GM12878 (cell line): ENCODE measurements at regions not wholly inside any gene's neighbourhood (a gene's known extent, or its start where the extent isn't known, plus 50 kb on each side); places are given as distances from the start of the nearest gene placed in this dataset.

Experiments used
- ATAC-seq: fragments of 200-7000 bp; cut with Tn5 transposase; 3 replicates; pipeline ENCODE4 v1.9.1; 2020; ENCODE audit warnings: mild to moderate bottlenecking, moderate library complexity
- BruUV-seq: library from RNA; stranded (reverse); fragments of 400-500 nt; replicated peaks from 2 replicates; lab custom pipeline; 2021; lab: Mats Ljungman, UMichigan
- CTCF ChIA-PET: fragments of 300-600 bp; sonication (Branson Sonifier 250); formaldehyde crosslinking; extraction: SDS; loops from one replicate; lab custom pipeline; 2021; ENCODE audit warnings: inconsistent platforms; lab: Yijun Ruan, JAX
- POLR2A ChIA-PET: fragments of 350-600 bp; formaldehyde crosslinking; extraction: SDS; loops from one replicate; lab custom pipeline; 2021; ENCODE audit warnings: inconsistent platforms; lab: Charles Lee
- RAD21 ChIA-PET: fragments of 300-600 bp; sonication (Branson Sonifier 250); formaldehyde crosslinking; loops from one replicate; lab custom pipeline; 2023; ENCODE audit warnings: antibody characterized with exemption; ENCODE audit not compliant: unreplicated experiment; lab: Charles Lee
- SMC1A ChIA-PET: fragments of 300-600 bp; sonication (Branson Sonifier 250); formaldehyde crosslinking; loops from one replicate; lab custom pipeline; 2023; ENCODE audit not compliant: unreplicated experiment, uncharacterized antibody; lab: Charles Lee
- DNase-seq: peaks from one replicate; pipeline ENCODE4 v3.0.0-alpha.2; 2011; ENCODE audit warnings: low read depth, low spot score
- FAIRE-seq: peaks from 3 replicates; lab custom pipeline; 2011; peaks lifted over from hg19 to GRCh38; lab: Jason Lieb, UNC
- H2AFZ ChIP-seq: 2 replicates; pipeline ENCODE4 v1.6.0; 2011; ENCODE audit warnings: low read depth, low read length, control low read depth; ENCODE audit not compliant: control insufficient read depth
- H3K27ac ChIP-seq: 2 replicates; pipeline ENCODE4 v1.5.1; 2011; ENCODE audit warnings: control low read depth; ENCODE audit not compliant: control insufficient read depth, insufficient read depth
- H3K27me3 ChIP-seq, 2 experiments: replicated peaks in 1 of 2; 2 replicates each; pipeline versions ENCODE4 v1.6.0 to v1.6.1; 2011; ENCODE audit warnings: low read length in 1 of 2; ENCODE audit not compliant: control insufficient read depth in 2 of 2, insufficient read depth in 2 of 2
- H3K36me3 ChIP-seq, 2 experiments: 2 replicates each; pipeline ENCODE4 v1.5.1; 2011; ENCODE audit warnings: low read length in 1 of 2; ENCODE audit not compliant: control insufficient read depth in 2 of 2, insufficient read depth in 2 of 2
- H3K4me1 ChIP-seq: 2 replicates; pipeline ENCODE4 v1.6.1; 2011; ENCODE audit warnings: mild to moderate bottlenecking, low read length, moderate library complexity, mixed read lengths; ENCODE audit not compliant: control insufficient read depth, insufficient read depth
- H3K4me2 ChIP-seq: 2 replicates; pipeline ENCODE4 v1.6.0; 2011; ENCODE audit warnings: control low read depth; ENCODE audit not compliant: control insufficient read depth, insufficient read depth
- H3K4me3 ChIP-seq: fragments of 200-600 bp; sonication (generic); 2 replicates; pipeline ENCODE4 v1.5.1; 2016
- H3K79me2 ChIP-seq: 2 replicates; pipeline ENCODE4 v1.6.0; 2011; ENCODE audit warnings: low read length; ENCODE audit not compliant: control insufficient read depth, insufficient read depth
- H3K9ac ChIP-seq: 2 replicates; pipeline ENCODE4 v1.8.0; 2011; ENCODE audit warnings: low read length, control low read depth, mixed read lengths; ENCODE audit not compliant: control insufficient read depth, insufficient read depth
- H3K9me3 ChIP-seq: replicated peaks from 3 replicates; pipeline ENCODE4 v1.5.1; 2011; ENCODE audit warnings: mild to moderate bottlenecking, low read length; ENCODE audit not compliant: control insufficient read depth, insufficient read depth
- H4K20me1 ChIP-seq: 2 replicates; pipeline ENCODE4 v1.6.0; 2011; ENCODE audit not compliant: control insufficient read depth, insufficient read depth
- IKZF1 ChIP-seq: fragments of 450-650 bp; conservative IDR thresholded peaks from 2 replicates; pipeline ENCODE4 v1.6.1; 2017; ENCODE audit warnings: antibody characterized with exemption, mild to moderate bottlenecking
- NR2C1 ChIP-seq: fragments of 450-650 bp; IDR thresholded peaks from 2 replicates; pipeline ENCODE4 v1.6.1; 2017; ENCODE audit warnings: antibody characterized with exemption, mild to moderate bottlenecking, moderate library complexity
- NRF1 ChIP-seq: conservative IDR thresholded peaks from 2 replicates; pipeline ENCODE4 v1.6.1; 2011; ENCODE audit warnings: mild to moderate bottlenecking, low read depth, low read length, improper control_type of control experiment
- STAT3 ChIP-seq: IDR thresholded peaks from 2 replicates; pipeline ENCODE4 v1.6.1; 2011; ENCODE audit warnings: low read depth, low read length, improper control_type of control experiment
- SUZ12 ChIP-seq: fragments of 200-600 bp; sonication (generic); IDR thresholded peaks from one replicate; pipeline ENCODE4 v1.6.1; 2018; ENCODE audit warnings: antibody characterized with exemption, mild to moderate bottlenecking; ENCODE audit not compliant: unreplicated experiment
- WGBS: methylation state at CpG from one replicate; pipeline ENCODE4 v1.1.6; 2016; ENCODE audit warnings: low lambda C conversion rate; ENCODE audit not compliant: insufficient replicate concordance, insufficient coverage; ENCODE audit errors: missing lambda C conversion rate; 5-methylcytosine and 5-hydroxymethylcytosine counted together
- in situ Hi-C: fragments of 300-500 bp; cut with MboI; formaldehyde crosslinking; loops from 9 replicates; pipeline ENCODE4 v1.14.3; 2018; ENCODE audit warnings: mixed read lengths
- intact Hi-C: fragments of 100-400 bp; cut with micrococcal nuclease; formaldehyde crosslinking; loops from one replicate; pipeline ENCODE4 v1.14.2; 2022; ENCODE audit not compliant: unreplicated experiment
- TF ChIP-seq, protein P1 (sequence below): IDR thresholded peaks from 2 replicates; pipeline ENCODE4 v1.6.1; 2012; ENCODE audit warnings: low read depth, low read length, improper control_type of control experiment
- TF ChIP-seq, protein P2 (sequence below): IDR thresholded peaks from 2 replicates; pipeline ENCODE4 v1.6.1; 2012; ENCODE audit warnings: mild to moderate bottlenecking, low read depth, low read length
- TF ChIP-seq, protein P3 (sequence below): IDR thresholded peaks from 2 replicates; pipeline ENCODE4 v1.6.1; 2011; ENCODE audit warnings: borderline replicate concordance, low read depth, mild to moderate bottlenecking, moderate library complexity, mixed read lengths, low read length; ENCODE audit not compliant: insufficient read depth; ENCODE audit errors: extremely low read length

DNA sequence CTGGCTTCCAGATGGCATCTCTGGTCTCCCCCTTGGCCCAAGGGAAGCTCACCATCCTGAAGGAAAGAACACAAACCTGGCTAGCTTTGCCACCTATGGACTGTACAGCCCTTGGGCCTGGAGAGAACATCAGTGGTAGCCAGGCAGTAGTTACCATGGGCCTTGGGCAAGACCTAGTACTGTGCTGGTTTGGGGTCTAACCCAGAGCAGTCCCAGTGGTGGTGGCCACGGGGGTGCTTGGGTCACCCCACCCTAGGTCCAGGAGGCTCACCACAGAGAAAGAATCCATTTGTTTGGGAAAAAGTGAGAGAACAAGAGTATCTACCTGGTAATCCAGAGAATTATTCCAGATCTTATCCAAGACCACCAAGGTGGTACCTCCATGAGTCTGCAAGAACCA lies 290.7 kb upstream of the PPP1R2C start:
- no peaks in the 10 kb centered on the region for H4K20me1 ChIP-seq
- H3K4me2 ChIP-seq = no peak overlapping the region
- intact Hi-C loops = no loop called here
- ChIA-PET CTCF (no interaction called here), SMC1A (no interaction called here), RAD21 (no interaction called here), POLR2A (no interaction called here)
- no peaks in the 10 kb centered on the region for H3K4me1 ChIP-seq
- H3K9me3 ChIP-seq = no peaks in the 10 kb centered on the region
- no peak for ATAC-seq
- no peak for TF ChIP-seq STAT3
- TF ChIP-seq, protein P1, sequence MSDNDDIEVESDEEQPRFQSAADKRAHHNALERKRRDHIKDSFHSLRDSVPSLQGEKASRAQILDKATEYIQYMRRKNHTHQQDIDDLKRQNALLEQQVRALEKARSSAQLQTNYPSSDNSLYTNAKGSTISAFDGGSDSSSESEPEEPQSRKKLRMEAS = no peak
- no peak for TF ChIP-seq SUZ12
- TF ChIP-seq NRF1 = no peak
- TF ChIP-seq, protein P2, sequence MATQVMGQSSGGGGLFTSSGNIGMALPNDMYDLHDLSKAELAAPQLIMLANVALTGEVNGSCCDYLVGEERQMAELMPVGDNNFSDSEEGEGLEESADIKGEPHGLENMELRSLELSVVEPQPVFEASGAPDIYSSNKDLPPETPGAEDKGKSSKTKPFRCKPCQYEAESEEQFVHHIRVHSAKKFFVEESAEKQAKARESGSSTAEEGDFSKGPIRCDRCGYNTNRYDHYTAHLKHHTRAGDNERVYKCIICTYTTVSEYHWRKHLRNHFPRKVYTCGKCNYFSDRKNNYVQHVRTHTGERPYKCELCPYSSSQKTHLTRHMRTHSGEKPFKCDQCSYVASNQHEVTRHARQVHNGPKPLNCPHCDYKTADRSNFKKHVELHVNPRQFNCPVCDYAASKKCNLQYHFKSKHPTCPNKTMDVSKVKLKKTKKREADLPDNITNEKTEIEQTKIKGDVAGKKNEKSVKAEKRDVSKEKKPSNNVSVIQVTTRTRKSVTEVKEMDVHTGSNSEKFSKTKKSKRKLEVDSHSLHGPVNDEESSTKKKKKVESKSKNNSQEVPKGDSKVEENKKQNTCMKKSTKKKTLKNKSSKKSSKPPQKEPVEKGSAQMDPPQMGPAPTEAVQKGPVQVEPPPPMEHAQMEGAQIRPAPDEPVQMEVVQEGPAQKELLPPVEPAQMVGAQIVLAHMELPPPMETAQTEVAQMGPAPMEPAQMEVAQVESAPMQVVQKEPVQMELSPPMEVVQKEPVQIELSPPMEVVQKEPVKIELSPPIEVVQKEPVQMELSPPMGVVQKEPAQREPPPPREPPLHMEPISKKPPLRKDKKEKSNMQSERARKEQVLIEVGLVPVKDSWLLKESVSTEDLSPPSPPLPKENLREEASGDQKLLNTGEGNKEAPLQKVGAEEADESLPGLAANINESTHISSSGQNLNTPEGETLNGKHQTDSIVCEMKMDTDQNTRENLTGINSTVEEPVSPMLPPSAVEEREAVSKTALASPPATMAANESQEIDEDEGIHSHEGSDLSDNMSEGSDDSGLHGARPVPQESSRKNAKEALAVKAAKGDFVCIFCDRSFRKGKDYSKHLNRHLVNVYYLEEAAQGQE = no peak
- no peak for TF ChIP-seq IKZF1
- TF ChIP-seq, protein P3, sequence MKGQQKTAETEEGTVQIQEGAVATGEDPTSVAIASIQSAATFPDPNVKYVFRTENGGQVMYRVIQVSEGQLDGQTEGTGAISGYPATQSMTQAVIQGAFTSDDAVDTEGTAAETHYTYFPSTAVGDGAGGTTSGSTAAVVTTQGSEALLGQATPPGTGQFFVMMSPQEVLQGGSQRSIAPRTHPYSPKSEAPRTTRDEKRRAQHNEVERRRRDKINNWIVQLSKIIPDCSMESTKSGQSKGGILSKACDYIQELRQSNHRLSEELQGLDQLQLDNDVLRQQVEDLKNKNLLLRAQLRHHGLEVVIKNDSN = no peak
- no peak for TF ChIP-seq NR2C1
- BruUV-seq = no TSS peak
- no peaks in the 10 kb centered on the region for H3K27me3 ChIP-seq
- WGBS = 8% methylated on average over 1 of the region's 1 CpG
- H3K4me3 ChIP-seq = no peak overlapping the region
- FAIRE-seq = no peak
- in situ Hi-C loops = no loop called here
- H2AFZ ChIP-seq = no peak overlapping the region
- DNase-seq = no peak
- no peak overlapping the region for H3K9ac ChIP-seq
- H3K79me2 ChIP-seq = no peaks in the 10 kb centered on the region
- no peaks in the 10 kb centered on the region for H3K36me3 ChIP-seq
- H3K27ac ChIP-seq = no peak overlapping the region
